Endothelial cell of umbilical vein (primary cell): ENCODE measurements at regions not wholly inside any gene's neighbourhood (a gene's known extent, or its start where the extent isn't known, plus 50 kb on each side); places are given as distances from the start of the nearest gene placed in this dataset.

Experiments used
- CTCF ChIP-seq, 2 donors: IDR thresholded peaks; 1 replicate in 1 of 2; 2 replicates in 1 of 2; pipeline ENCODE4 v1.5.1; 2011; ENCODE audit warnings: low read length in 2 of 2, mild to moderate bottlenecking in 2 of 2, moderate library complexity in 2 of 2, control low read depth in 1 of 2, inconsistent platforms in 1 of 2, low read depth in 1 of 2; ENCODE audit not compliant: insufficient read depth in 1 of 2; ENCODE audit errors: extremely low read depth in 1 of 2
- EZH2 ChIP-seq: IDR thresholded peaks from 2 replicates; pipeline ENCODE4 v1.6.1; 2012; ENCODE audit warnings: borderline replicate concordance, low read depth, mild to moderate bottlenecking, moderate library complexity, low read length, inconsistent platforms; ENCODE audit not compliant: severe bottlenecking
- JUN ChIP-seq: IDR thresholded peaks from 2 replicates; pipeline ENCODE4 v1.6.1; 2011; ENCODE audit warnings: borderline replicate concordance, low read depth; ENCODE audit not compliant: insufficient read length, insufficient read depth
- POLR2A ChIP-seq: IDR thresholded peaks from 2 replicates; pipeline ENCODE4 v1.6.1; 2012; ENCODE audit warnings: low read depth, mild to moderate bottlenecking, control low read depth, low read length
- POLR2AphosphoS5 ChIP-seq: IDR thresholded peaks from 2 replicates; pipeline ENCODE4 v1.6.1; 2012; ENCODE audit warnings: low read depth, mild to moderate bottlenecking, control low read depth, low read length, moderate library complexity; ENCODE audit not compliant: insufficient read depth

GRCh38 chr2:188813857-188814256 is 160.3 kb upstream of the COL3A1 start:
- TF ChIP-seq CTCF (IDR thresholded peaks at IDR 0.05; ENCODE audit: extremely low read depth in 1 of 2, insufficient read depth in 1 of 2, low read depth in 1 of 2, low read length in 2 of 2) (no peak), EZH2 (no peak), POLR2A (no peak), JUN (no peak), POLR2AphosphoS5 (no peak)
